Ovary (tissue), 7 donors: ENCODE measurements at regions not wholly inside any gene's neighbourhood (a gene's known extent, or its start where the extent isn't known, plus 50 kb on each side); places are given as distances from the start of the nearest gene placed in this dataset.
"Not testable (repeated sequence)": the region's sequence is repeated elsewhere in the genome, so short reads cannot be mapped to it uniquely, and the experiment has no call there.

ENCODE experiments used
- DNase-seq, 5 donors: peaks; one replicate each; pipeline ENCODE4 v3.0.0-alpha.2; 2019 to 2020
- H3K27ac ChIP-seq, 2 donors: fragments of 200-600 bp; one replicate each; pipeline versions ENCODE4 v1.5.1 to v1.8.0; 2019 to 2022
- H3K27me3 ChIP-seq: fragments of 200-600 bp; one replicate; pipeline ENCODE4 v1.8.0; 2022
- H3K36me3 ChIP-seq: fragments of 200-600 bp; sonication (generic); one replicate; pipeline ENCODE4 v1.5.1; 2019
- H3K4me1 ChIP-seq: one replicate; pipeline ENCODE4 v1.8.1; 2013; ENCODE audit warnings: mild to moderate bottlenecking, moderate library complexity; ENCODE audit not compliant: insufficient read depth
- H3K4me3 ChIP-seq: fragments of 200-600 bp; sonication (generic); one replicate; pipeline ENCODE4 v1.5.1; 2017
- H3K9me3 ChIP-seq, 2 donors: fragments of 200-600 bp in 1 of 2; sonication (generic) in 1 of 2; one replicate each; pipeline versions ENCODE4 v1.5.1 to v1.8.1; 2013 to 2019; ENCODE audit warnings: mild to moderate bottlenecking in 1 of 2, moderate library complexity in 1 of 2
- CTCF ChIP-seq, 3 donors: fragments of 450-650 bp in 2 of 3; fragments of 200-600 bp in 1 of 3; IDR thresholded peaks; one replicate each; pipeline versions ENCODE4 v1.5.1 to v1.8.0; 2016 to 2022; ENCODE audit warnings: antibody characterized with exemption in 3 of 3, mild to moderate bottlenecking in 1 of 3
- EP300 ChIP-seq: sonication (generic); formaldehyde crosslinking; IDR thresholded peaks from one replicate; pipeline ENCODE4 v1.6.1; 2017; ENCODE audit warnings: antibody characterized with exemption
- POLR2A ChIP-seq: fragments of 450-650 bp; IDR thresholded peaks from one replicate; pipeline ENCODE4 v1.6.1; 2017; ENCODE audit warnings: antibody characterized with exemption, mild to moderate bottlenecking, moderate library complexity
- WGBS, 3 donors: extraction: QIAGEN DNeasy Blood & Tissue Kit in 1 of 3; methylation state at CpG; one replicate each; pipeline versions ENCODE4 v1.1.5 to v1.1.7; 2013 to 2017; 5-methylcytosine and 5-hydroxymethylcytosine counted together
- intact Hi-C, 4 donors: fragments of 100-400 bp; cut with DNase I; formaldehyde crosslinking; loops; one replicate each; pipeline versions ENCODE4 v1.11.0 to v1.15.1; 2022 to 2023
- donor health status: DM: no; HTN: no; CAD: no; lungs with moderate emphysema.
- donor health status: DM: no; HTN: no; CAD: no.
- donor health status: Bipolar disorder and iron deficiency.
- donor health status: DM: no; HTN: no; CAD: no.
- donor health status: DM: yes; HTN: yes; CAD: no.

DNA sequence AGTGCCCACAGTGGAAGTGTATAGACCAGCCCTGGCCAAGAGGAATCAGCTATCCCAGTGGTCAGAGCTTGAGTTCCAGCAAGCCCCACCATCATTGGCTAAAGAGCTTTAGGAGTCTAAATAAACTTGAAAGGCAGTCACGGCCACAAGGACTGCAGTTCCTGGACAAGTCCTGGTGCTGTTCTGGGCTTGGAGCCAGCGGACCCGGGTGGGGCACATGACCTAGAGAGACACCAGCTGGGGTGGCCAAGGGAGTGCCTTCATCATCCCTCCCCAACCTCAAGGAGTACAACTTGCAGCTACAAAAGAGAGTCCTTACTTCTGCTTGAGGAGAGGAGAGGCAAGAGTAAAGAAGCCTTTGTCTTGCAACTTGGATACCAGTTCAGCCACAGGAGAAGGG is 439.8 kb upstream of the TMEFF2 start:
- Histone ChIP-seq H3K27me3 (no peaks in the 10 kb centered on the region), H3K9me3 (no peaks in the 10 kb centered on the region), H3K36me3 (no peaks in the 10 kb centered on the region), H3K4me1 (no peaks in the 10 kb centered on the region), H3K27ac (no peak overlapping the region), H3K4me3 (no peak overlapping the region)
- 56 to 84% (median 79%) methylated on average over 3 of the region's 3 CpGs for WGBS, 3 donors
- no peak for DNase-seq
- TF ChIP-seq CTCF (IDR thresholded peaks at IDR 0.05) (no peak), EP300 (no peak), POLR2A (no peak)
- intact Hi-C loops, result no loop called here

GRCh38 chr2:192628017-192628416 is 433.3 kb upstream of the TMEFF2 start:
- Histone ChIP-seq H3K36me3 (no peaks in the 10 kb centered on the region), H3K27ac (no peak overlapping the region), H3K4me3 (no peak overlapping the region), H3K4me1 (no peaks in the 10 kb centered on the region), H3K9me3 (no peaks in the 10 kb centered on the region), H3K27me3 (no peaks in the 10 kb centered on the region)
- TF ChIP-seq POLR2A (no peak), EP300 (no peak), CTCF (IDR thresholded peaks at IDR 0.05) (no peak)
- intact Hi-C loops, result no loop called here
- WGBS, 3 donors, result 87 to 95% (median 92%) methylated on average over 2 of the region's 2 CpGs
- DNase-seq, result no peak

DNA sequence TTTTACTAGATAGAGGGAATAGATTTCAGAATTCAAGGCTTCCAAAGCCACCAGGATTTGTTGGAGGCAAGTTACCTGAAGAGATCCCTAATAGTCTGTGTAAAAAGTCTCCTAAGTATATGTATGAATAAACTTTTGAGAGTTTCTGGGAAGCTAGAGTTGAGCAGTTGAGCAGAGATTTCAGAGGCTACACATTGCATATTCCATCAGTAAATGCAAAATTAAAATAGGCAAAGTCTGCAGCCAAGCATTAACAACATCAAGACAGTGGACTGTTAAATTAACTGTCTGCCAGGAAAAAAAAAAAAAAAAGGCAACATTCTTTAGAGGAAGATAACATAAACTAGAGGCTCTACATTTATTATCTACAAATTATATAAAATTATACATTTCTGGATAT is 420.4 kb upstream of the TMEFF2 start:
- TF ChIP-seq EP300 (no peak), CTCF (IDR thresholded peaks at IDR 0.05) (no peak), POLR2A (no peak)
- Histone ChIP-seq H3K4me1 (no peaks in the 10 kb centered on the region), H3K27me3 (no peaks in the 10 kb centered on the region), H3K9me3 (no peaks in the 10 kb centered on the region), H3K36me3 (no peaks in the 10 kb centered on the region), H3K27ac (no peak overlapping the region), H3K4me3 (no peak overlapping the region)
- DNase-seq, result no peak
- intact Hi-C loops, result no loop called here

GRCh38 chr2:192604295-192604694 is 409.6 kb upstream of the TMEFF2 start:
- no peak for DNase-seq
- Histone ChIP-seq H3K27me3 (no peaks in the 10 kb centered on the region), H3K4me3 (no peak overlapping the region), H3K4me1 (no peaks in the 10 kb centered on the region), H3K36me3 (no peaks in the 10 kb centered on the region), H3K27ac (no peak overlapping the region), H3K9me3 (peaks cover 0 to 3% of the 10 kb centered on the region in 2 donors)
- intact Hi-C loops, result no loop called here
- WGBS, 3 donors, result 78 to 100% (median 95%) methylated on average over 1 of the region's 1 CpG
- TF ChIP-seq POLR2A, result no peak
- TF ChIP-seq EP300, result no peak
- TF ChIP-seq CTCF (IDR thresholded peaks at IDR 0.05), result no peak

- H3K4me3 ChIP-seq, H3K27ac ChIP-seq, intact Hi-C loops, H3K4me1 ChIP-seq, H3K27me3 ChIP-seq, DNase-seq, H3K9me3 ChIP-seq, H3K36me3 ChIP-seq: not testable (repeated sequence)
- 77 to 90% (median 87%) methylated on average over 9 of the region's 9 CpGs for WGBS, 3 donors
Measured at GRCh38 chr2:192598649-192599048, 403.9 kb upstream of the TMEFF2 start.
